ENCODE measurements at regions not wholly inside any gene's neighbourhood (a gene's known extent, or its start where the extent isn't known, plus 50 kb on each side); places are given as distances from the start of the nearest gene placed in this dataset.

DNA sequence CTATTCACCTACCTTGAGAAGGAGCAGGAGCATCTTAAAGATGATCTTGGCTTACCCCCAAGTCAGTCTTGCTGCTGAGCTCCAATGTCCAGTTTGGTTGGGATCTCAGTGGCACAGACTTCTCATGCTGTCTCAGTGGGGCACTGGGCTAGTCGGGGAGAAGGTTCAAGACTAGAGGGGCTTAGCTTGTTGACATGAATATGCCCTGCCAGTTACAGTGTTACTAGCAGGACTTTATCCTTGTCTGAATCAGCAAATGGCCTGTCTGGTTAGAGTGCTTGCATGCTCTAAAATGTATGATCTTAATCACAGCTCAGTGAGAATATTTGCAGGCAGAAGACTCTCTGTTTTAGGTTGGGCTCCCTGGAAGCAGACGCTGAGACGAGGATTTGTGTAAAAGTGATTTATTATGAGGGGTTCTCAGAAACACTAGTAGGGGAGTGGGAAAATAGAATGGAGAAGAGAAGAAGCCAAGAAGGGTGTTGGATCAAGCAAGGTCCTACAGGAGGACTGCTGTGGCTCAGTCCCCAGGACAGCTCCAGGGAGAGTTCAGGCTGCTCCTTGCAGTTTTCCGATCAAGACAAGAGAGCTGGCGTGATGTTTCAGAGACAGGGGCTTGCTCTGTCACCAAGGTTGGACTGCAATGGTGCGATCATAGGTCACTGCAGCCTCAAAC lies 150.4 kb upstream of the HS3ST2 start:
- TF ChIP-seq, protein P1, sequence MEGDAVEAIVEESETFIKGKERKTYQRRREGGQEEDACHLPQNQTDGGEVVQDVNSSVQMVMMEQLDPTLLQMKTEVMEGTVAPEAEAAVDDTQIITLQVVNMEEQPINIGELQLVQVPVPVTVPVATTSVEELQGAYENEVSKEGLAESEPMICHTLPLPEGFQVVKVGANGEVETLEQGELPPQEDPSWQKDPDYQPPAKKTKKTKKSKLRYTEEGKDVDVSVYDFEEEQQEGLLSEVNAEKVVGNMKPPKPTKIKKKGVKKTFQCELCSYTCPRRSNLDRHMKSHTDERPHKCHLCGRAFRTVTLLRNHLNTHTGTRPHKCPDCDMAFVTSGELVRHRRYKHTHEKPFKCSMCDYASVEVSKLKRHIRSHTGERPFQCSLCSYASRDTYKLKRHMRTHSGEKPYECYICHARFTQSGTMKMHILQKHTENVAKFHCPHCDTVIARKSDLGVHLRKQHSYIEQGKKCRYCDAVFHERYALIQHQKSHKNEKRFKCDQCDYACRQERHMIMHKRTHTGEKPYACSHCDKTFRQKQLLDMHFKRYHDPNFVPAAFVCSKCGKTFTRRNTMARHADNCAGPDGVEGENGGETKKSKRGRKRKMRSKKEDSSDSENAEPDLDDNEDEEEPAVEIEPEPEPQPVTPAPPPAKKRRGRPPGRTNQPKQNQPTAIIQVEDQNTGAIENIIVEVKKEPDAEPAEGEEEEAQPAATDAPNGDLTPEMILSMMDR (IDR thresholded peaks at IDR 0.05): no peak
- Histone ChIP-seq H3K27ac (no peak overlapping the region), H3K9me3 (no peaks in the 10 kb centered on the region), H3K4me1 (no peaks in the 10 kb centered on the region), H3K4me3 (no peak overlapping the region), H3K27me3 (no peaks in the 10 kb centered on the region), H3K36me3 (no peaks in the 10 kb centered on the region)
- peak in 1 of 2 donors; percentile 55 for DNase-seq (ENCODE audit: low spot score in 2 of 2)
- intact Hi-C loops (cut with DNase I): no loop called here

DNA sequence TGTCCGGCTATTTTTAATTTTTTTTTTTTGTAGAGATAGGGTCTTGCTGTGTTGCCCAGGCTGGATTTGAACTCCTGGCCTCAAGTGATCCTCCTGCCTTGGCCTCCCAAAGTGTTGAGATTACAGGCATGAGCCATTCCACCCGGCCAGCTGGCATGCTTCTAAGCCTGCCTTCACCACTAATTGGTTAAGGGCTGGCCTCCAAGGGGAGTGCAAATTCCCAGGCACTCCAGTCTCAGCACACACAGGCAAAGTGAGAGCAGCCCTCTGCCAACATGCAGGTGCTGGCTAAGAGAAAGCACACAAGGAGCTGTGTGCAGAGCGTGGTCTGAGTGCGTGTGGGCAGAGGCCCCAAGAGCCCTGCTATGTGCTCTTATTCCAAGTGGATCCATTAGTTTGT lies 149.8 kb upstream of the HS3ST2 start:
- Histone ChIP-seq H3K4me1 (no peaks in the 10 kb centered on the region), H3K36me3 (no peaks in the 10 kb centered on the region), H3K9me3 (no peaks in the 10 kb centered on the region), H3K27ac (no peak overlapping the region), H3K27me3 (no peaks in the 10 kb centered on the region), H3K4me3 (no peak overlapping the region)
- TF ChIP-seq, protein P1 (IDR thresholded peaks at IDR 0.05): no peak
- intact Hi-C loops (cut with DNase I): no loop called here
- DNase-seq (ENCODE audit: low spot score in 2 of 2): peak in 1 of 2 donors; percentile 53

DNA sequence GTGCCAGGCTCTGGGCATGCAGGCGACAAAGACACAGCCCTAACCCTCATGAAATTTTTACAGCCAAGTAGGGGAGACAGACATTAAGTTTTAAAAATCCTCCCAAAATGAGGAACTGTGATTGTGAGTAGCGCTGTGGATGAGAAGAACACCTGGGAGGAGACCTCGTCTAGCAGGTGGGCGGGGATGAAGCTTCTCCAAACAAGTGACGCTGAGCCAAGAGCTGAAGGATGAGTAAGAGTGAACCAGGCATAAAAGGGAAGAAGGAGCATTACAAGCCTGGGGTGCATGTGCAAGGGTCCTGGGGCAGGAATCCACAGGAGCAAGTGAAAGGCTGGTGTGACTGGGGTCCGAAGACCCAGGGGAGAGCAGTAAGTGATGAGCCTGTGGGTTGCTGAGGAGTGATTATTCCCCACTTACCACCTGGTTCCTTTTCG lies 149.4 kb upstream of the HS3ST2 start:
- Histone ChIP-seq H3K4me1 (no peaks in the 10 kb centered on the region), H3K27ac (no peak overlapping the region), H3K4me3 (no peak overlapping the region), H3K9me3 (no peaks in the 10 kb centered on the region), H3K36me3 (no peaks in the 10 kb centered on the region), H3K27me3 (no peaks in the 10 kb centered on the region)
- peak in 1 of 2 donors; percentile 61 for DNase-seq (ENCODE audit: low spot score in 2 of 2)
- TF ChIP-seq, protein P1 (IDR thresholded peaks at IDR 0.05): no peak
- intact Hi-C loops (cut with DNase I): no loop called here

DNA sequence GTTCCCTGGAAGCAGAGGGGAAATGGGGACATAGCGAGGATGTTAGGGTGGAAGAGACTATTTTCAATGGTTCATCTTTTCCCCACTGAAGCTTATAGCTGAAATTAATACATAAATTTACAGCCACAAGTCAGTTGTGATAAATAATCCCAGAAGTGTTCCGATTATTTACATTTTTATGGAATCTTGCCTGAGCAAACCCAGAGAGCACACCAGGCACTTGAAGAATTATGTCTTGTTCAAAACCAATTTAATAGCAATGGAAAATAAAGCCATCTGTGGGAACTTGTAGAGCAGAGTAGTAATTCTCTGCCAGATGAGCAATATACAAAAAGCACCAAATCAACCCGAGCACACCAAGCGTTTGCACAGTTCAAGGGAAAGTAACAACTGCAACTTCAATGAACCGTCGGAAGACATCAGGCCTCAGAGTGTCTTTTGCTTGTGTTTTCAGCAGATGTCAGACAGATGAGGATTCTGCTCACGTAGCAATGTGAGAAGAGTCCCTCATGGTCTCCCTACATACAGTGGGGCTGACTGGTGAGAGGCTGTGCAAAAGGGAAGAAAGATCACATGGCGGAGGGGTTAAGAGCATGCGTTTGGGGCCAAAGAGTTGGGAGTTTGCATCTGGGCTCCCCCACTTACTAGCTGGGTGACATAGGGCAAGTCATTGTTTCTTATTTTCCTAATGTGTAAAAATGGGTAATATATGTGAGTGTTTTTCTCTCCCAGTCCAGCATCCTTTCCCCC lies 148.7 kb upstream of the HS3ST2 start:
- H3K4me1 ChIP-seq: no peaks in the 10 kb centered on the region
- intact Hi-C loops (cut with DNase I): no loop called here
- no peak overlapping the region for H3K27ac ChIP-seq
- TF ChIP-seq, protein P1 (IDR thresholded peaks at IDR 0.05): no peak
- no peak overlapping the region for H3K4me3 ChIP-seq
- peak in 1 of 2 donors; percentile 37 for DNase-seq (ENCODE audit: low spot score in 2 of 2)
- H3K27me3 ChIP-seq: no peaks in the 10 kb centered on the region
- H3K36me3 ChIP-seq: no peaks in the 10 kb centered on the region
- no peaks in the 10 kb centered on the region for H3K9me3 ChIP-seq

DNA sequence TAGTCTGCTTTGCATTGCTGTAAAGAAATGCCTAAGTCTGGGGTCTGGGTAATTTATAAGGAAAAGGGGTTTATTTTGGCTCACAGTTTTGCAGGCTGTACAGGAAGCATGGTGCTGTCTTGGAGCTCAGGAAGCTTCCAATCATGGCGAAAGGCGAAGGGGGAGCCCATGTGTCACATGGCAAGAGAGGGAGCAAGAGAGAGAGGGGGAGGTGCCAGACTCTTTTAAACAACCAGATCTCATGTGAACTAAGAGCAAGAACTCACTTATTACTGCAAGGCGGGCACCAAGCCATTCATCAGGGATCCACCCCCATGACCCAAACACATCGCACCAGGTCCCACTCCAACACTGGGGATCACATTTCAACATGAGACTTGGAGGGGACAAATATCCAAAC lies 148.2 kb upstream of the HS3ST2 start:
- Histone ChIP-seq H3K27ac (no peak overlapping the region), H3K4me1 (peaks cover 0 to 2% of the 10 kb centered on the region in 2 donors), H3K9me3 (no peaks in the 10 kb centered on the region), H3K36me3 (no peaks in the 10 kb centered on the region), H3K4me3 (no peak overlapping the region), H3K27me3 (no peaks in the 10 kb centered on the region)
- peak in 1 of 2 donors; percentile 44 for DNase-seq (ENCODE audit: low spot score in 2 of 2)
- TF ChIP-seq, protein P1 (IDR thresholded peaks at IDR 0.05): no peak
- intact Hi-C loops (cut with DNase I): no loop called here
